Smooth muscle cell (in vitro differentiated cells): ENCODE measurements at regions not wholly inside any gene's neighbourhood (a gene's known extent, or its start where the extent isn't known, plus 50 kb on each side); places are given as distances from the start of the nearest gene placed in this dataset.

Source experiments
- DNase-seq: peaks from one replicate; lab custom pipeline; 2025; ENCODE audit not compliant: unreplicated experiment; lab: John Stamatoyannopoulos, UW
- H2AFZ ChIP-seq: fragments of 200-600 bp; sonication (generic); 2 replicates; pipeline ENCODE4 v1.6.0; 2016; ENCODE audit warnings: antibody characterized with exemption, low read depth, mild to moderate bottlenecking
- H3F3A ChIP-seq: fragments of 200-600 bp; sonication (generic); 2 replicates; pipeline ENCODE4 v1.6.0; 2017; ENCODE audit warnings: antibody characterized with exemption, low read depth
- H3K27ac ChIP-seq: fragments of 200-600 bp; sonication (generic); 2 replicates; pipeline ENCODE4 v1.5.1; 2016; ENCODE audit warnings: low read depth, mild to moderate bottlenecking
- H3K27me3 ChIP-seq: fragments of 200-600 bp; sonication (generic); 2 replicates; pipeline ENCODE4 v1.6.1; 2016; ENCODE audit warnings: low read depth, mild to moderate bottlenecking
- H3K36me3 ChIP-seq: fragments of 200-600 bp; sonication (generic); 2 replicates; pipeline ENCODE4 v1.5.1; 2016; ENCODE audit warnings: low read depth
- H3K4me1 ChIP-seq: fragments of 200-600 bp; sonication (generic); 2 replicates; pipeline ENCODE4 v1.5.1; 2016; ENCODE audit warnings: low read depth
- H3K4me2 ChIP-seq: fragments of 200-600 bp; sonication (generic); 2 replicates; pipeline ENCODE4 v1.6.0; 2016; ENCODE audit warnings: mild to moderate bottlenecking
- H3K4me3 ChIP-seq: fragments of 200-600 bp; sonication (generic); 2 replicates; pipeline ENCODE4 v1.5.1; 2016; ENCODE audit warnings: mild to moderate bottlenecking
- H3K79me2 ChIP-seq: fragments of 200-600 bp; sonication (generic); 2 replicates; pipeline ENCODE4 v1.6.0; 2016; ENCODE audit warnings: low read depth, mild to moderate bottlenecking
- H3K9ac ChIP-seq: fragments of 200-600 bp; sonication (generic); 2 replicates; pipeline ENCODE4 v1.6.0; 2016; ENCODE audit warnings: low read depth
- H3K9me3 ChIP-seq: fragments of 200-600 bp; sonication (generic); replicated peaks from 2 replicates; pipeline ENCODE4 v1.5.1; 2016; ENCODE audit warnings: low read depth
- H4K20me1 ChIP-seq: fragments of 200-600 bp; sonication (generic); 2 replicates; pipeline ENCODE4 v1.6.0; 2016; ENCODE audit warnings: low read depth
- WGBS: methylation state at CpG from one replicate; pipeline ENCODE4 v1.1.7; 2016; ENCODE audit warnings: low lambda C conversion rate; 5-methylcytosine and 5-hydroxymethylcytosine counted together
- TF ChIP-seq, protein P1 (sequence below): fragments of 200-600 bp; sonication (generic); IDR thresholded peaks from 2 replicates; pipeline ENCODE4 v1.5.1; 2017; ENCODE audit warnings: borderline replicate concordance, mild to moderate bottlenecking, antibody characterized with exemption; ENCODE audit not compliant: insufficient read depth, poor library complexity, severe bottlenecking

GRCh38 chr4:10256203-10256602, 139.6 kb upstream of the WDR1 start:
- no peaks in the 10 kb centered on the region for H3F3A ChIP-seq
- no peak overlapping the region for H3K27ac ChIP-seq
- no peaks in the 10 kb centered on the region for H4K20me1 ChIP-seq
- no peaks in the 10 kb centered on the region for H3K27me3 ChIP-seq
- TF ChIP-seq, protein P1, sequence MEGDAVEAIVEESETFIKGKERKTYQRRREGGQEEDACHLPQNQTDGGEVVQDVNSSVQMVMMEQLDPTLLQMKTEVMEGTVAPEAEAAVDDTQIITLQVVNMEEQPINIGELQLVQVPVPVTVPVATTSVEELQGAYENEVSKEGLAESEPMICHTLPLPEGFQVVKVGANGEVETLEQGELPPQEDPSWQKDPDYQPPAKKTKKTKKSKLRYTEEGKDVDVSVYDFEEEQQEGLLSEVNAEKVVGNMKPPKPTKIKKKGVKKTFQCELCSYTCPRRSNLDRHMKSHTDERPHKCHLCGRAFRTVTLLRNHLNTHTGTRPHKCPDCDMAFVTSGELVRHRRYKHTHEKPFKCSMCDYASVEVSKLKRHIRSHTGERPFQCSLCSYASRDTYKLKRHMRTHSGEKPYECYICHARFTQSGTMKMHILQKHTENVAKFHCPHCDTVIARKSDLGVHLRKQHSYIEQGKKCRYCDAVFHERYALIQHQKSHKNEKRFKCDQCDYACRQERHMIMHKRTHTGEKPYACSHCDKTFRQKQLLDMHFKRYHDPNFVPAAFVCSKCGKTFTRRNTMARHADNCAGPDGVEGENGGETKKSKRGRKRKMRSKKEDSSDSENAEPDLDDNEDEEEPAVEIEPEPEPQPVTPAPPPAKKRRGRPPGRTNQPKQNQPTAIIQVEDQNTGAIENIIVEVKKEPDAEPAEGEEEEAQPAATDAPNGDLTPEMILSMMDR, result no peak
- H3K9ac ChIP-seq, result no peak overlapping the region
- H3K4me1 ChIP-seq, result no peaks in the 10 kb centered on the region
- H3K79me2 ChIP-seq, result no peaks in the 10 kb centered on the region
- no peaks in the 10 kb centered on the region for H3K9me3 ChIP-seq
- H3K4me2 ChIP-seq, result no peak overlapping the region
- DNase-seq, result no peak
- H3K36me3 ChIP-seq, result no peaks in the 10 kb centered on the region
- no peak overlapping the region for H2AFZ ChIP-seq
- 61% methylated on average over 3 of the region's 3 CpGs for WGBS
- no peak overlapping the region for H3K4me3 ChIP-seq

DNA sequence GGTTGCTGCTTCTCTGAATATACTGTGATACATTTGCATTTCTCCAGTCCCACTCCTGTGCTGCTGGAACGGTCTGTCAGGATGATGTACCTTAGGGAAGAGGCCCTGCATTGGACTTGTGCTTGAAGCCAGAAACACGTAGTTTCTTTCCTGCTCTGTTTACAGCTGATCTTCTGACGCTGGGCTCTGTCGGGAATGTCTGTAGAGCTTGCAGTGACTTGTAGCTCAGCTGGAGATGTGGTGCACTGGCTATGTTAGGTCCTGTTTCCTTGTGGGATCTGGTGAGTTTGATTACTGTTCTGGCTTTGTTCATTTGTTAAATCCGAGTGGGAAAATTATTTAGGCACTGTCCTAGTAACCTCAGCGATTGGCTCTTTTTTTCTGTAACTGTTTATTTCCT, 137.2 kb upstream of the WDR1 start:
- Histone ChIP-seq H3K4me2 (no peak overlapping the region), H3K36me3 (no peaks in the 10 kb centered on the region), H3K9me3 (no peaks in the 10 kb centered on the region), H3F3A (no peaks in the 10 kb centered on the region), H3K4me3 (no peak overlapping the region), H3K27ac (no peak overlapping the region), H4K20me1 (no peaks in the 10 kb centered on the region), H3K9ac (no peak overlapping the region), H2AFZ (no peak overlapping the region), H3K27me3 (peaks cover 11% of the 10 kb centered on the region), H3K4me1 (no peaks in the 10 kb centered on the region), H3K79me2 (no peaks in the 10 kb centered on the region)
- 65% methylated on average over 6 of the region's 6 CpGs for WGBS
- DNase-seq, result no peak
- TF ChIP-seq, protein P1, result no peak

- DNase-seq, result no peak
- Histone ChIP-seq H2AFZ (no peak overlapping the region), H3K27ac (no peak overlapping the region), H3K27me3 (peaks cover 17% of the 10 kb centered on the region), H3K4me3 (no peak overlapping the region), H3K79me2 (no peaks in the 10 kb centered on the region), H3K9me3 (no peaks in the 10 kb centered on the region), H4K20me1 (no peaks in the 10 kb centered on the region), H3K4me2 (no peak overlapping the region), H3K9ac (no peak overlapping the region), H3F3A (no peaks in the 10 kb centered on the region), H3K36me3 (no peaks in the 10 kb centered on the region), H3K4me1 (no peaks in the 10 kb centered on the region)
- TF ChIP-seq, protein P1, result no peak
- WGBS, result 88% methylated on average over 7 of the region's 7 CpGs
Observed at GRCh38 chr4:10245751-10246150, 129.2 kb upstream of the WDR1 start.

DNA sequence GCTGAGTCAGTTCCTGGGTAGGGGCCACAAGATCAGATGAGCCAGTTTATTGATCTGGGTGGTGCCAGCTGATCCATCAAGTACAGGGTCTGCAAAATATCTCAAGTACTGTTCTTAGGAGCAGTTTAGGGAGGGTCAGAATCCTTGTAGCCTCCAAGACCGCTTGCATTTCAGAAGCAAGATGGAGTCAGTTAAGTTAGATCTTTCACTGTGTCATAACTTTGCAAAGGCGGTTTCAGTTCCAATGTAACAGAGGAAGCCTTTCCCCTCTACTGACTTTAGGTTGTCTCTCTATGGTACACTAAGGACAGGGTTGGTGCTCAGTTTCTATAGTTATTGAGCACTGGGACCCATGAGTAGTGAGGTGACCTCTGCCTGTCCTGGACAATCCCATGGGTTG, 127.3 kb upstream of the WDR1 start:
- Histone ChIP-seq H3K27me3 (peaks cover 8% of the 10 kb centered on the region), H3F3A (no peaks in the 10 kb centered on the region), H3K27ac (no peak overlapping the region), H3K4me1 (no peaks in the 10 kb centered on the region), H2AFZ (no peak overlapping the region), H3K79me2 (no peaks in the 10 kb centered on the region), H3K36me3 (no peaks in the 10 kb centered on the region), H3K9ac (no peak overlapping the region), H3K4me2 (no peak overlapping the region), H3K9me3 (no peaks in the 10 kb centered on the region), H4K20me1 (no peaks in the 10 kb centered on the region), H3K4me3 (no peak overlapping the region)
- DNase-seq, result no peak
- WGBS, result 85% methylated on average over 2 of the region's 2 CpGs
- TF ChIP-seq, protein P1, result no peak
